GM23248 (cell line): ENCODE measurements at regions not wholly inside any gene's neighbourhood (a gene's known extent, or its start where the extent isn't known, plus 50 kb on each side); places are given as distances from the start of the nearest gene placed in this dataset.

Source experiments
- DNase-seq: peaks from one replicate; pipeline ENCODE4 v3.0.0-alpha.2; 2015
- H2AFZ ChIP-seq: fragments of 200-600 bp; sonication (generic); 2 replicates; pipeline ENCODE4 v1.6.1; 2016; ENCODE audit warnings: antibody characterized with exemption
- H3F3A ChIP-seq: fragments of 200-600 bp; sonication (generic); 2 replicates; pipeline ENCODE4 v1.6.1; 2016; ENCODE audit warnings: mild to moderate bottlenecking, antibody characterized with exemption, mixed run types; ENCODE audit not compliant: insufficient read depth
- H3K27ac ChIP-seq: fragments of 200-600 bp; sonication (generic); 2 replicates; pipeline ENCODE4 v1.5.1; 2016; ENCODE audit warnings: mild to moderate bottlenecking
- H3K27me3 ChIP-seq: fragments of 200-600 bp; sonication (generic); replicated peaks from 2 replicates; pipeline ENCODE4 v1.6.1; 2016; ENCODE audit warnings: mild to moderate bottlenecking; ENCODE audit not compliant: insufficient read depth
- H3K36me3 ChIP-seq: fragments of 200-600 bp; sonication (generic); 2 replicates; pipeline ENCODE4 v1.6.1; 2016; ENCODE audit warnings: low read depth, mild to moderate bottlenecking
- H3K4me1 ChIP-seq: fragments of 200-600 bp; sonication (generic); 2 replicates; pipeline ENCODE4 v1.6.1; 2016; ENCODE audit warnings: mild to moderate bottlenecking; ENCODE audit not compliant: insufficient read depth
- H3K4me2 ChIP-seq: fragments of 200-600 bp; sonication (generic); one replicate; pipeline ENCODE4 v1.6.1; 2016; ENCODE audit warnings: mild to moderate bottlenecking; ENCODE audit not compliant: unreplicated experiment
- H3K4me3 ChIP-seq: fragments of 200-600 bp; sonication (generic); 2 replicates; pipeline ENCODE4 v1.5.1; 2016; ENCODE audit warnings: mild to moderate bottlenecking
- H3K79me2 ChIP-seq: fragments of 200-600 bp; sonication (generic); 2 replicates; pipeline ENCODE4 v1.6.1; 2016; ENCODE audit warnings: mild to moderate bottlenecking; ENCODE audit not compliant: insufficient read depth
- H3K9ac ChIP-seq: fragments of 200-600 bp; sonication (generic); 2 replicates; pipeline ENCODE4 v1.6.1; 2016; ENCODE audit warnings: mild to moderate bottlenecking
- H3K9me2 ChIP-seq: fragments of 200-600 bp; sonication (generic); 2 replicates; pipeline ENCODE4 v1.6.1; 2016; ENCODE audit warnings: mixed run types, mild to moderate bottlenecking, moderate library complexity; ENCODE audit not compliant: insufficient read depth
- H3K9me3 ChIP-seq: fragments of 200-600 bp; sonication (generic); one replicate; pipeline ENCODE4 v1.6.1; 2017; ENCODE audit warnings: low read depth
- H4K20me1 ChIP-seq: fragments of 200-600 bp; sonication (generic); 2 replicates; pipeline ENCODE4 v1.6.0; 2016; ENCODE audit not compliant: insufficient read depth
- EZH2 ChIP-seq: fragments of 200-600 bp; sonication (generic); IDR thresholded peaks from 2 replicates; pipeline ENCODE4 v1.6.1; 2018; ENCODE audit warnings: antibody characterized with exemption, mild to moderate bottlenecking; ENCODE audit not compliant: insufficient read depth, poor library complexity, severe bottlenecking
- EZH2phosphoT487 ChIP-seq: fragments of 200-600 bp; sonication (generic); IDR thresholded peaks from 2 replicates; pipeline ENCODE4 v1.6.1; 2018; ENCODE audit warnings: antibody characterized with exemption, moderate library complexity, mild to moderate bottlenecking, low read depth; ENCODE audit not compliant: insufficient read depth
- WGBS, 2 experiments: methylation state at CpG; one replicate each; pipeline ENCODE4 v1.1.6; 2015 to 2017; ENCODE audit warnings: low lambda C conversion rate in 2 of 2, low coverage in 1 of 2; ENCODE audit errors: missing lambda C conversion rate in 2 of 2; 5-methylcytosine and 5-hydroxymethylcytosine counted together
- in situ Hi-C: fragments of 300-500 bp; cut with MboI; formaldehyde crosslinking; loops from 2 replicates; pipeline ENCODE4 v1.15.0; 2020

DNA sequence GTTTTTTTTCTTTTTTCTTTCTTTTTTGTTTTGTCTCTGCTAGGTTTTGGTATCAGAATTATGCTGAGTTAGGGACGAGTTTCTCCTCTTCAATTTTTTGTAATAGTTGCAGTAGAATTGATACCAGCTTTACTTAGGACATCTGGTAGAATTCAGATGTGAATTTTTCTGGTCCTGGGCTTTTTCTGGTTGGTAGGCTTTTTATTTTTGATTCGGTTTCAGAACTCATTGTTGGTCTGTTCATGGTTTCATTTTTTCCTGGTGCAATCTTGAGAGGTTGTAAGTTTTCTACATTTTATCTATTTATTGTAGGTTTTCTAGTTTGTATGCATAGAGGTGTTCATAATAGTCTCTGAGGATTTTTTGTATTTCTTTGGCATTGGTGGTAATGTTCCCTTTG lies 498.1 kb upstream of the CPEB2 start:
- H4K20me1 ChIP-seq = no peaks in the 10 kb centered on the region
- no peaks in the 10 kb centered on the region for H3K9me3 ChIP-seq
- no peak overlapping the region for H3K4me3 ChIP-seq
- TF ChIP-seq EZH2phosphoT487 (no peak), EZH2 (no peak)
- no peak overlapping the region for H3K4me2 ChIP-seq
- no peak overlapping the region for H2AFZ ChIP-seq
- no peaks in the 10 kb centered on the region for H3K79me2 ChIP-seq
- H3F3A ChIP-seq = no peaks in the 10 kb centered on the region
- no peaks in the 10 kb centered on the region for H3K27me3 ChIP-seq
- WGBS, 2 experiments = 17 to 25% methylated on average over 2 of the region's 2 CpGs
- H3K9ac ChIP-seq = no peak overlapping the region
- no peak overlapping the region for H3K27ac ChIP-seq
- H3K4me1 ChIP-seq = no peaks in the 10 kb centered on the region
- in situ Hi-C loops = no loop called here
- no peaks in the 10 kb centered on the region for H3K36me3 ChIP-seq
- DNase-seq = no peak
- H3K9me2 ChIP-seq = no peaks in the 10 kb centered on the region

DNA sequence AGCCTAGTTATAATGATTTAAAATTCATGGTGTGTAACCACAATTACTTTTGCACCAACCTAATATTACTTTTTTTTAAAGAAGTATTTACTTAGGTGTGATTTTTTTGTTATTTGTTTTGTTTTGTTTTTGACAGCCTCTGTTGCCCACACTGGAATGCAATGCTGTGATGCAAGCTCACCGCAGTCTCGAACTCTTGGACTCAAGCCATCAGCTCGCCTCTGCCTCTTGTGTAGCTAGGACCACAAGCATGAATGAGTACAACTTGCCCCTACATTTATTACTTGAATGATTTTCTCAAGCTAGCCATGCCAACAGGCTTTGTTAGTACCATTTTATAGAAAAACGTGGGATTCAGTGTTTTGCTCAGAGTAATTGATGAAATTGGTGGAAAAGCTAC lies 488.8 kb upstream of the CPEB2 start:
- WGBS, 2 experiments = 30 to 33% methylated on average over 4 of the region's 4 CpGs

GRCh38 chr4:14515556-14515955 lies 486.7 kb upstream of the CPEB2 start:
- no peaks in the 10 kb centered on the region for H3K9me2 ChIP-seq
- H3K36me3 ChIP-seq = no peaks in the 10 kb centered on the region
- WGBS, 2 experiments = 38% methylated on average over 2 of the region's 2 CpGs
- in situ Hi-C loops = no loop called here
- H4K20me1 ChIP-seq = no peaks in the 10 kb centered on the region
- no peaks in the 10 kb centered on the region for H3K9me3 ChIP-seq
- TF ChIP-seq EZH2phosphoT487 (no peak), EZH2 (no peak)
- no peaks in the 10 kb centered on the region for H3K79me2 ChIP-seq
- no peak for DNase-seq
- no peak overlapping the region for H3K4me3 ChIP-seq
- no peak overlapping the region for H3K4me2 ChIP-seq
- no peaks in the 10 kb centered on the region for H3F3A ChIP-seq
- no peak overlapping the region for H2AFZ ChIP-seq
- H3K27ac ChIP-seq = no peak overlapping the region
- no peaks in the 10 kb centered on the region for H3K27me3 ChIP-seq
- H3K4me1 ChIP-seq = no peaks in the 10 kb centered on the region
- no peak overlapping the region for H3K9ac ChIP-seq

More for the DNA sequence above, 488.8 kb upstream of the CPEB2 start:
- Histone ChIP-seq H4K20me1 (no peaks in the 10 kb centered on the region), H3K27me3 (no peaks in the 10 kb centered on the region), H3K79me2 (no peaks in the 10 kb centered on the region), H3K4me2 (no peak overlapping the region), H3K36me3 (no peaks in the 10 kb centered on the region), H3K4me3 (no peak overlapping the region), H3K27ac (no peak overlapping the region), H3F3A (no peaks in the 10 kb centered on the region), H3K4me1 (no peaks in the 10 kb centered on the region), H3K9ac (no peak overlapping the region), H3K9me3 (no peaks in the 10 kb centered on the region), H2AFZ (no peak overlapping the region), H3K9me2 (no peaks in the 10 kb centered on the region)
- no peak for DNase-seq
- in situ Hi-C loops = no loop called here
- no peak for TF ChIP-seq EZH2
- no peak for TF ChIP-seq EZH2phosphoT487

GRCh38 chr4:14518136-14518535 lies 484.1 kb upstream of the CPEB2 start:
- Histone ChIP-seq H3K36me3 (no peaks in the 10 kb centered on the region), H3K4me3 (no peak overlapping the region), H3K9me3 (no peaks in the 10 kb centered on the region), H3K9me2 (no peaks in the 10 kb centered on the region), H4K20me1 (no peaks in the 10 kb centered on the region), H3K27me3 (no peaks in the 10 kb centered on the region), H3K4me1 (no peaks in the 10 kb centered on the region), H3K9ac (no peak overlapping the region), H3K4me2 (no peak overlapping the region), H3K79me2 (no peaks in the 10 kb centered on the region), H3K27ac (no peak overlapping the region), H3F3A (no peaks in the 10 kb centered on the region), H2AFZ (no peak overlapping the region)
- no peak for TF ChIP-seq EZH2
- no peak for TF ChIP-seq EZH2phosphoT487
- in situ Hi-C loops = no loop called here
- WGBS, 2 experiments = 20 to 25% methylated on average over 2 of the region's 2 CpGs
- DNase-seq = no peak

GRCh38 chr4:14520171-14520570 lies 482.1 kb upstream of the CPEB2 start:
- Histone ChIP-seq H3K9me3 (no peaks in the 10 kb centered on the region), H3K9me2 (no peaks in the 10 kb centered on the region), H3K4me2 (no peak overlapping the region), H3K4me3 (no peak overlapping the region), H4K20me1 (no peaks in the 10 kb centered on the region), H3K27me3 (no peaks in the 10 kb centered on the region), H3K27ac (no peak overlapping the region), H2AFZ (no peak overlapping the region), H3K4me1 (no peaks in the 10 kb centered on the region), H3K79me2 (no peaks in the 10 kb centered on the region), H3K9ac (no peak overlapping the region), H3F3A (no peaks in the 10 kb centered on the region), H3K36me3 (no peaks in the 10 kb centered on the region)
- TF ChIP-seq EZH2phosphoT487 (no peak), EZH2 (no peak)
- in situ Hi-C loops = no loop called here
- 11 to 21% methylated on average over 1 of the region's 1 CpG for WGBS, 2 experiments
- no peak for DNase-seq
